ENCODE measurements at regions not wholly inside any gene's neighbourhood (a gene's known extent, or its start where the extent isn't known, plus 50 kb on each side); places are given as distances from the start of the nearest gene placed in this dataset.

GRCh38 chr10:9670911-9671310 is 1346.8 kb upstream of the CELF2 start:
- FAIRE-seq (no peak), DNase-seq (ENCODE audit: low spot score) (no peak)

DNA sequence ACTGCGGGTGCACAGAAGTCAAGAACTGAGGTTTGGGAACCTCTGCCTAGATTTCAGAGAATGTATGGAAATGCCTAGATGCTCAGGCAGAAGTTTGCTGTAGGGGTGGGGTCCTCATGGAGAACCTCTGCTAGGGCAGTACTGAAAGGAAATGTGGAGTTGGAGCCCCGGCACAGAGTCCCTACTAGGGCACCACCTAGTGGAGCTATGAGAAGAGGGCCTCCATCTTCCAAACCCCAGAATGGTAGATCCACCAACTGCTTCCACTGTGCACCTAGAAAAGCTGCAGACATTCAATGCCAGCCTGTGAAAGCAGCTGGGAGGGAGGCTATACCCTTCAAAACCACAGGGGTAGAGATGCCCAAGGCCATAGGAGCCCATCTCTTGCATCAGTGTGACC is 1336.0 kb upstream of the CELF2 start:
- FAIRE-seq: no peak
- no peak for DNase-seq (ENCODE audit: low spot score)

GRCh38 chr10:9682802-9683201 is 1334.9 kb upstream of the CELF2 start:
- no peak for FAIRE-seq
- no peak for DNase-seq (ENCODE audit: low spot score)

DNA sequence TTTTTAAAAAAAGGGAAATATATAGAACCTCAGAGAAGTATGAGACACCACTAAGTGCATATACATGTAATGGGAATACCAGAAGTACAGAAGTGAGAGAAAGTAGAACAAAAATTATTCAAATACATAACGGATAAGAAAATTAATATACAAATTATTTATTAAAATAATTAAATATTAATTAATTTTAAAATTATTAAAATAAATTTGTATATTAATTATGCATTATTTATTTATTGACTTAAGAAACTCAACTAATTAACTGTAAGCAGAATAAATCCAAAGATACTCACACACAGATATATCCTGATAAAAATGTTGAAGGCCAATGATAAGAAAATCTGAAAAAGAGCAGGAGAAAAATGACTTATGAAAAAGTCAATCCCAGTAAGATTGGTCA is 1333.5 kb upstream of the CELF2 start:
- DNase-seq (ENCODE audit: low spot score): no peak
- FAIRE-seq: peak; percentile 17

- DNase-seq (ENCODE audit: low spot score): no peak
- no peak for FAIRE-seq
Measured at GRCh38 chr10:9685596-9685995, 1332.1 kb upstream of the CELF2 start.

DNA sequence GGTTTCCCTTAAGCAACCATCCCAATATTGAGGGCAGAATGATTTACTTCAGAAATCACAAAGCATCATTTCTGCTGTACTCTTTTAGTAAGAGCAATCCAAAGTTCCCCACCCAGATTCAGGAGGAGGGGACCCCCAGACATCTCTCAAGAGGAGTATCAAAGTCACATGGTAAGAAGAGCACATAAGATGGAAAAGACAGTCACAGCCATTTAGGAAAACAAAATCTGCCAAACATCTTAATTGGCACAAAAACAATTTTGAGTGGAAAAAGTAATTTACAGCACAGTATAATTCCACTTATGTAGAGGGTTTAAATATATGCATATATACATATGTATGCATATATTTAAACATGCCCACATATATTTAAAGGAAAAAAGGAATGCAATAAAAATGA is 1329.0 kb upstream of the CELF2 start:
- DNase-seq (ENCODE audit: low spot score): no peak
- no peak for FAIRE-seq

DNA sequence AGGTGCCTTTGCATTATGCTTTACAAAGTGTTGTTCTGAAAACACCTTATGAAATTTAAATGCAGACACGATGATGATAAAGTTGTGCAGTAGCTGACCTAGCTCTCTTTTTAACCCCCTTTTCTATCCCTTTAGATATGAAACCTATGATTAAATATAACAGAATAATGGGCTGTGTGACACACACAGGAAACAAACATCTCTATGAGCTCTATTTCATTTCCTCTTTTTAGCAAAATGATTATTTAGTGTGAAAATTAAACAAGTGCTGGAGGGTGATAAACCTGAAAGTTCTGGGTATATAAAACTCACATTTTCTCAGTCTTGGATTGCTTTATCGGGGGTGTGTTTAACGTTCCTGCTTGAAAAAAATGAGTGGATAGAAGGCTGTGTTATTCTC is 1310.5 kb upstream of the CELF2 start:
- DNase-seq (ENCODE audit: low spot score) (no peak), FAIRE-seq (no peak)

DNA sequence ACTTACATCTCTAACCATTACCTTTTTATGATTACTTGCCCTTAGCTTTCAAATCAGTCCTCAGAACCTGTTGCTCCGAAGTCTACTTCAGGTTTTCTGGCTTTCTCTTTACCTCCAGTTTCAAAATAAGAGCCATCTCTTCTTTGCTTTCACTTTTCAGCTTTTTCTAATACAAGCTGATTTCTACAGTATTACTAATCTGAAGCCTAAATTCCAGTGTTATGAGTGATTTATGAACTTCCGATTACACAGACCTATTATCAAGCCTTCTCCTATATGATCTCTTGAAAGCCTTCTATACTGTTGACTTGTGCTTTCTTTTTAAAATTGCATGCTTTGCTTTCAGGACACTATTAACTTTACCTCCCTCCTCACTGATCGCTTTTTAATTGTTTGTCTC is 1307.8 kb upstream of the CELF2 start:
- no peak for DNase-seq (ENCODE audit: low spot score)
- FAIRE-seq: no peak

DNA sequence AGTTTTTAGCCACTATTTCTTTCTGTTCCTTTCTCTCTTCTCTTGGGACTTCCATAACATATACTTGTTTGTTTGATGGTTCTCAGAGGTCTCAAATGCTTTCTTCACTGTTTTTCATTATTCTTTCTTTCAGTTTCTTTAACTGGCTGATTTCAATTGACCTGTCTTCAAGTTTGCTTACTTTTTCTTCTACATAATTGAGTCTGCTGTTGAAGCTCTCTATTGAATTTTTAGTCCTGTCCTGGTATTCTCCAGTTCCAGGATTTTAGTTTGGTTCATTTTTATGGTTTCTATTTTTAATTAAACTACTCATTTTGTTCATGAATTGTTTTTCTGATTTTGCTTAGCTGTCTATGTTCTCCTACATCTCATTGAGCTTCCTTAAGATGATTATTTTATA is 1305.3 kb upstream of the CELF2 start:
- FAIRE-seq: no peak

DNA sequence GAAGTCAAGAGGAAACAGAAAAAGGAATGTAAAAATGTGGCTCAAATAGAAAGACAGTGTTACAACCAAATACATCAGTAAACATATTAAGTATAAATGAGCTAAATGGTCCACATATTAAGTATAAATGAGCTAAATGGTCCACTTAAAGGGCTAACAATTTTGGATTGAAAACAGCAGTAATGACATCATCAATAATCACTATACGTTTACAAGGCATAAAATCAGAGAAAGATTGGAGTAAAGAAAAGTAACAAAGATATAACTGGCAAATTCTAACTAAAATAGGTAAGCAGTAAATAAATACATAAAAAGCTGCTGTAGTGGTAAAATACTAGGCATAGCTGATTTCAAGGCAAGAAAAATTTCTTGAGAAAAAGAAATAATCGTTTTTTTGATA is 1298.4 kb upstream of the CELF2 start:
- no peak for FAIRE-seq
- DNase-seq (ENCODE audit: low spot score): no peak

More for the DNA sequence above, 1305.3 kb upstream of the CELF2 start:
- no peak for DNase-seq (ENCODE audit: low spot score)

GRCh38 chr10:9733766-9734165 is 1283.9 kb upstream of the CELF2 start:
- FAIRE-seq (no peak), DNase-seq (ENCODE audit: low spot score) (no peak)

- DNase-seq (ENCODE audit: low spot score): no peak
Measured at GRCh38 chr10:9734218-9734617, 1283.5 kb upstream of the CELF2 start.

DNA sequence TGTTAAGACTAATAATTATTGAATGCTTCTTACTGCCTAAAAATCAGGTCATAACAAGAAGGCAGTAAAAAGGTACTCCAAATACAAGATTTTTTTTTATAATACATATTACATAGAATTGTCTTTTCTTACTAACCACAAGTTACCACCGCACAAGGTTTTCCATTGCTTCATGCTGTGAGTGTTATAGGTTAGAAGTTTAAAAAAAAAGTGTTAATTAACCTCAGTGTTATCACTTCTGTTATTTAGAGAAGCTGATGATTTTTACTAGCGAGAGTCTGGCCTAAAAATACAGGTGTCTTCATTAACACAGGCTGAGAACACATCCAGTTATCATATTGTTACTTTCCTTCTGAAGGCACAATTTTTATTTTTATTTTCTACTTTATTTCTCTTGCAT is 1281.9 kb upstream of the CELF2 start:
- DNase-seq (ENCODE audit: low spot score) (no peak), FAIRE-seq (no peak)

More at GRCh38 chr10:9734218-9734617, 1283.5 kb upstream of the CELF2 start:
- no peak for FAIRE-seq

DNA sequence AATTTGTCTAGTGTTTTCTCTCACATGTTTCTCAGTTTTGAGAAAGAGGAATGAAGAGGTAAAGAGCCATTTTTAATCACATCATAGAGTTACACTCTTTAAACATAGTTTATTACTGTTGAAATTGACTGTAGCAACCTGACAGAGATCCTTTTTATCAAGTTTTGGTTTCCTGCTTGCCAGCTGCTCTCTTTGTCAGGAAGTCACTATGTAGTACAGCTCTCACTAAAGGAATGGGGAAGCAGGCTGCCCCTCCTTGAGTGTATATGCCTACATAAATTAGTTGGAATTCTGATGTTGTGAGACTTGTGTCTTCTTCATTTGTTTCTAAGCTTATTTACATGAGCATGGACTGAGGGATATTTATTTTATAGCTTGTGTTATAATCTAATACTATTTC is 1274.0 kb upstream of the CELF2 start:
- DNase-seq (ENCODE audit: low spot score): no peak
- no peak for FAIRE-seq

DNA sequence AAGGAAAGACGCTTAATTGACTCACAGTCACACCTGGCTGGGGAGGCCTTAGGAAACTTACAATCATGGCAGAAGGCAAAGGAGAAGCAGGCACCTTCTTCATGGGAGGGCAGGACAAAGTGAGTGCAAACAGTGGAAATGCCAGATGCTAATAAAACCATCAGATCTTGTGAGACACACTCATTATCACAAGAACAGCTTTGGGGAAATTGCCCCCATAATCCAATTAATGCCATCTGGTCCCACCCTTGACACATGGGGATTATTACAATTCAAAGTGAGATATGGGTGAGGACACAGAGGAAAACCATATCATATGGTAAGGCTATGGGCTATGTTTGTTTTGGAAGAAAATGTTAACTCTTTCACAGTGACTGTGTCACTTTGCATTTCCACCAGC is 1272.5 kb upstream of the CELF2 start:
- FAIRE-seq: no peak
- no peak for DNase-seq (ENCODE audit: low spot score)

DNA sequence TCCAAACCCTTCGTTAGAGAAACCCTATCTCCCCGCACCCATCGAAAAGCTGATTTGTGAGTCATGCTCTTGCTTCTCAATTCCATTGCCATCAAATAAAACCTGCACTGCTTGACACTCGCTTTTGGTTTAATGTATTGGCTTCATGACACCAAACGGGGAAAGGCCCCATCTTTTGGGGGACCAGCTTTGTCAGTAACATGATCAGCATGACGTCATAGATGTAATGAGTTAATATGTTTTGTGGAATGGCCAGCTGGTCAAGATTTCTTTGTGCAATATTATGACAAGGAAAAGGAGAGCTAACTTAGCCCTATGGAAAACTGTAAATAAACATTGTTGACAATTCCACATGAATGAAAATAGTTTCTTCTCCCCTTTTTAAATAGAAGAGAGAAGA is 1260.5 kb upstream of the CELF2 start:
- FAIRE-seq: no peak
- no peak for DNase-seq (ENCODE audit: low spot score)

DNA sequence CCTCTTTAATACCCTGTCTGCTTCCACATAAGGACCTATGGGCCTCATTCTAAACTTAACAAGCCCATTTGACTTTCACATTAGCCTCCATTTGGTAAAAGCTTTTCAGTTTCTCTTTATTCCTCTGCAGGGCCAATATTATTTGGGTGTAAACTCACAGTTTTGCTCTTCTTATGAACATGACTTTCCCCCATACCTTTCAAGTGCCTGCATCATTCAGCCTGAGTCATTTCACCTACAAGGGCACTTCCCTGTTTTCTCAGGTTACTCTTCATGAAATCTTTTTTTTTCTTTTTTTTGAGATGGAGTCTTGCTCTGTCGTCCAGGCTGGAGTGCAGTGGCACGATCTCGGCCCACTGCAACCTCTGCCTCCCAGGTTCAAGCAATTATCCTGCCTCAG is 1258.1 kb upstream of the CELF2 start:
- FAIRE-seq (no peak), DNase-seq (ENCODE audit: low spot score) (no peak)

DNA sequence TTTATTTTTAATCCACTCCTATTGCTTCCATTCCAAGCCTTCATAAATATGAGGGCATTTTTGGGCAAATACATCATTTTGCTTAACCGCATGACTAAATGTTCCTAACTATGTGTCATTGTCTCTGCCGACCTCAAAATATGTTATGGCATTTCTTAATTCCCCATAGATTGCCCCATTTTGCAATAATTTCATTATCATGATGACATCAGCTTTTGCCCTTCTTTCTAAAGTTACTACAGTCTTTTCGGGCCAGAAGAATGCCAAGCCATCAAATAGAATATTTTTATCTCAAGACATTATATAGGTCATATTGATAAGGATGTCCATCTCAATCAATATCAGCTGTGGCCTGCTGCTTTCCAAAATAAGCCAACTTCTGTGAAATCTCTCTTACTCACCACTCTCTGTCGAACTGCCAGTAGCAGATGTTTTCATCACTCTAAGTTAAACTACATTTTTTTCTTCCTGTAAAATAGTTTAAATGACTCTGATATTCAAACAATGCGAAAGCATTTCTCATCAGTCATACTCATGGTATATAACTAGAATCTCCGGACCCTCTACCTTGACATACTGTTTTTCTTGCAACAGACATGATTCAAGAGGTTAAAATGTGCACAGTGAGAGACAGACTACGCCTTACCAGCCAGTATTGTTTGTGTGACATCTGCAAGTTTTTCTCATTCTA is 1254.6 kb upstream of the CELF2 start:
- FAIRE-seq: no peak
- peak; percentile 13 for DNase-seq (ENCODE audit: low spot score)

DNA sequence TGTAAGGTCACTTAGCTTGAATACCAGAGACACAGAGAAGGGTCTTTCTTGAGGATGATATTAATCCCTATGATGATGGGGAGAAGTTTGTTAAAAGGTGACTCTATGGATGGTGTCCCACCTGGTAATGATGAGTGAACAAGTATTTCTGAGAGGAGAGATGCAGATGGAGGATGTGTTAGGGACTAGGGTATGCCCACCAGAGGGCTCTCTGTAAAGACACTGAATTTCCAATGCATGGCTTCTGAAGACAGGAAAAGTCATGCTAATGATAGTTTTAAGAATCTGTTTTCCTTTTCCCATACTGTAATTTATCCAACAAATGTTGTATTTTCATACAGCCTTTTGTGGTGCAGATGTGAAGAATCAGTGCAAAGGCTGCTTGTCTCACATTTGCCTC is 1250.9 kb upstream of the CELF2 start:
- DNase-seq (ENCODE audit: low spot score) (no peak), FAIRE-seq (no peak)

DNA sequence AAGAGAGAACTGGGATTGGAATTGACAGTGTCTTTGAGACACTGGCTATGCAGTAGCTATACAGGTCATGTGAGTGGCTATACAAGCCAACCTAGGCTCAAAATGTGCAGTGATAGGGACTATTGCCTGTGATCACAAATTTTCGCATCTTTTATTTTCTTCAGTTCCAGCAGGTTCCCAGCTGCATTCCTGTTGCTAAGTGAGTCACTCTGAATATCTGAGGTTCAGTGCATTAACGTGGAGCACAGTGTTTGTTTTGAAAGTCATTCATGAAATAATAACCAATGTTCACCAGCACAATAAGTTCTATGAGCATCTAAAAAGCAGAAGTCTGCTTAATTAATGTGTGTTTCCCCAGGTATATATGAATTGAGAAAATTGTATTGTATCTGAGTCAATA is 1236.0 kb upstream of the CELF2 start:
- DNase-seq (ENCODE audit: low spot score) (no peak), FAIRE-seq (no peak)

DNA sequence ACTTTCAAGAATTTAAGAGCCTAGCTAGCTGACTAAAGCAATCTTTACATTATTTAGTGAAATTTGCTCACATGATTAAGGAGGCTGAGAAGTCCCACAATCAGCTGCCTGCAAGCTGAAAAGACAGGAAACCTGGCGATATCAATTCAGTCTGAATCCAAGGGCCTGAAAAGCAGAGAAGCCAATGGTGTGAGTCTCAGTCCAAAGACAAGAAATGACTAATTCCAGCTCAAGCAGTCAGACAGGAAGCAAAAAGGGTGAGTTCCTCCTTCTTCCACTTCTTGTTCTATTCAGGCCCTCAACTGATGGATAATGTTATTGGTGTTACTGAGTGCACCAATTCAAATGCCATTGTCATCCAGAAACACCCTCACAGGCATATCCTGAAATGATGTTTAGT is 1231.6 kb upstream of the CELF2 start:
- no peak for DNase-seq (ENCODE audit: low spot score)
- FAIRE-seq: no peak

DNA sequence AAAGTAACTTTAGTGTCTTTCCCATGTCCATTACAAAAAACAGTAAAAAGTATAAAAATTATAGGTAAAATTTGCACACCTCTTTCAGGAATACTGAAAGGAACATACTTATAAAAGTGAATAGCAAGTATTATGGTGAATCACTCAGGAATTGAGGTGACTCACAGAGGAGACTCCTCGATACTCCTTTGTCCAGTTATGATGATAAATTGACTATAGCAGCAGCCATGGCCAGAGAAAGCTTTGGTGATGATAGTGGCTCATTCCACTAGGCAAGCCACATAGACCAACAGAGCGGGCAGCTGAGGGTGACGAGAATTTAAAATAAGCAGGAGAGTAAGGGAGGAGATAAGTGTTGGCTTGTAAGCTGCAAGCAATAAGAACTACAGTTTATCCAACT is 1231.1 kb upstream of the CELF2 start:
- DNase-seq (ENCODE audit: low spot score): peak; percentile 14
- no peak for FAIRE-seq

DNA sequence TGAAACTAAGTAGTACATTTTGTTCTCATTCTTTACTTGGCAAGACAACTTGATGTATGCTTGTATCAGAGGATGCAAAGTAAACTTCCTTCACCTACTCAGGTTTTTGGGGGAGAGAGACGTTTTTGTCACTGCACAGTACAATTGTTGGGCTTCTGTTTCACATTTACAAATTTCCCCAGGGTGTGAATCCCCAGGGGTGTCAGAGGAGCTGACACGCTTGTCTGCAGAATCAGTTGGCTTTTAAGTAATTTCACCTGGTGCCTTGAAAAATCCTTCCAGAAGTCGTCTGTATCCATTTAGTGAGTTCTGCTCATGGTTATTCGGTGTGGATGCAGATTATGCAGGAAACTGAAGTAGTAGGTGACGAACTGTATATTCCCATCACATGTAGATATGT is 1227.7 kb upstream of the CELF2 start:
- FAIRE-seq: no peak
- no peak for DNase-seq (ENCODE audit: low spot score)

DNA sequence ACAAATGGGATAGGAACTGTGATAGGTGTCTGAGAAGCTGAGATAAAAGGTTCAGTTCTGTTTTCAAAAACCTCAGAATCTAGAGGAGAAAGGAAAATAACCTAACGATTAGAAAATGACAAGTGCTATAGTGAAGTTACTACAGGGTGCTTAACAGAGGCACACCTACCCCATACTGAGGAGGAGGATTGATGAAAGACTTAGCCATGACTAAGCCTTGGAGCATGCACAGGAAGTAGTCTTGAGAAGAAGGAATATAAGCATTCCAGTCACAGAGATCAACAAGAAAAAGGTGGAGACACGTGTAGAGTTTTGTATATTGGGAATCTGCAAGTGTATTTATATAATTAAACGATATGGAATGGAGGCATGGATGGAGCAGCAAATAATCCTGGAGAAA is 1225.5 kb upstream of the CELF2 start:
- DNase-seq (ENCODE audit: low spot score) (peak; percentile 9), FAIRE-seq (no peak)

Measured in RCC 7860 (cell line).